GM23338 (cell line): ENCODE measurements at regions not wholly inside any gene's neighbourhood (a gene's known extent, or its start where the extent isn't known, plus 50 kb on each side); places are given as distances from the start of the nearest gene placed in this dataset.
"Not testable (repeated sequence)": the region's sequence is repeated elsewhere in the genome, so short reads cannot be mapped to it uniquely, and the experiment has no call there.

Experiments
- ATAC-seq: fragments of 200-7000 bp; cut with Tn5 transposase; 3 replicates; pipeline ENCODE4 v1.9.1; 2020
- DNase-seq: peaks from one replicate; pipeline ENCODE4 v3.0.0-alpha.2; 2015; ENCODE audit warnings: low spot score
- H2AFZ ChIP-seq: fragments of 200-600 bp; sonication (generic); 2 replicates; pipeline ENCODE4 v1.8.0; 2016; ENCODE audit warnings: antibody characterized with exemption, mild to moderate bottlenecking, moderate library complexity
- H3F3A ChIP-seq: fragments of 200-600 bp; sonication (generic); replicated peaks from 2 replicates; pipeline ENCODE4 v1.8.0; 2017; ENCODE audit warnings: antibody characterized with exemption, mixed run types, low read depth
- H3K27ac ChIP-seq: fragments of 200-600 bp; sonication (generic); 2 replicates; pipeline ENCODE4 v1.6.1; 2016; ENCODE audit warnings: low read depth
- H3K27me3 ChIP-seq: fragments of 200-600 bp; sonication (generic); 2 replicates; pipeline ENCODE4 v1.8.0; 2016; ENCODE audit warnings: mild to moderate bottlenecking, mixed run types, moderate library complexity; ENCODE audit not compliant: insufficient read depth
- H3K36me3 ChIP-seq: fragments of 200-600 bp; sonication (generic); 2 replicates; pipeline ENCODE4 v1.8.0; 2016; ENCODE audit warnings: mild to moderate bottlenecking; ENCODE audit not compliant: insufficient read depth
- H3K4me1 ChIP-seq: fragments of 200-600 bp; sonication (generic); 2 replicates; pipeline ENCODE4 v1.8.0; 2016; ENCODE audit warnings: mild to moderate bottlenecking, moderate library complexity; ENCODE audit not compliant: insufficient read depth
- H3K4me2 ChIP-seq: fragments of 200-600 bp; sonication (generic); 2 replicates; pipeline ENCODE4 v1.7.1; 2017; ENCODE audit warnings: mixed run types
- H3K4me3 ChIP-seq: fragments of 200-600 bp; sonication (generic); 2 replicates; pipeline ENCODE4 v1.6.1; 2016; ENCODE audit warnings: mixed run types
- H3K79me2 ChIP-seq: fragments of 200-600 bp; sonication (generic); replicated peaks from 2 replicates; pipeline ENCODE4 v1.8.0; 2017; ENCODE audit warnings: mild to moderate bottlenecking; ENCODE audit not compliant: insufficient read depth
- H3K9me2 ChIP-seq: fragments of 200-600 bp; sonication (generic); 2 replicates; pipeline ENCODE4 v1.8.0; 2017; ENCODE audit not compliant: insufficient read depth
- H4K20me1 ChIP-seq: fragments of 200-600 bp; sonication (generic); replicated peaks from 2 replicates; pipeline ENCODE4 v1.8.0; 2017; ENCODE audit warnings: mild to moderate bottlenecking; ENCODE audit not compliant: insufficient read depth
- H3K27ac Mint-ChIP-seq: 2 replicates; pipeline ENCODE4 v1.8.0; 2020; ENCODE audit warnings: inconsistent platforms, mild to moderate bottlenecking, moderate library complexity, mixed read lengths
- H3K27me3 Mint-ChIP-seq: 3 replicates; pipeline ENCODE4 v1.8.0; 2022; ENCODE audit warnings: low read depth, mild to moderate bottlenecking, moderate library complexity, mixed read lengths, inconsistent platforms; ENCODE audit not compliant: insufficient read depth, poor library complexity
- H3K36me3 Mint-ChIP-seq: 3 replicates; pipeline ENCODE4 v1.8.0; 2021; ENCODE audit warnings: low read depth, mild to moderate bottlenecking, inconsistent platforms, moderate library complexity, mixed read lengths
- H3K4me1 Mint-ChIP-seq: 3 replicates; pipeline ENCODE4 v1.8.0; 2020; ENCODE audit warnings: mild to moderate bottlenecking, inconsistent platforms, mixed read lengths
- H3K4me3 Mint-ChIP-seq: 3 replicates; pipeline ENCODE4 v1.8.0; 2021; ENCODE audit warnings: moderate library complexity, mild to moderate bottlenecking, inconsistent platforms, mixed read lengths
- H3K9me3 Mint-ChIP-seq: 3 replicates; pipeline ENCODE4 v1.8.0; 2020; ENCODE audit warnings: moderate library complexity, mild to moderate bottlenecking, inconsistent platforms, mixed read lengths
- CREB1 ChIP-seq: fragments of 250-450 bp; sonication (Bioruptor Pico); IDR thresholded peaks from 2 replicates; pipeline ENCODE4 v1.5.0; 2020; ENCODE audit warnings: low read depth, mild to moderate bottlenecking, moderate library complexity
- CTCF ChIP-seq, 2 experiments: fragments of 200-600 bp in 1 of 2; sonication (generic) in 1 of 2; conservative IDR thresholded peaks; 2 replicates each; pipeline versions ENCODE4 v1.5.1 to v1.6.1; 2016 to 2017; ENCODE audit warnings: antibody characterized with exemption in 2 of 2, low read depth in 2 of 2, mild to moderate bottlenecking in 2 of 2, moderate library complexity in 1 of 2
- REST ChIP-seq: IDR thresholded peaks from one replicate; pipeline ENCODE4 v1.6.1; 2018; ENCODE audit warnings: antibody characterized with exemption; ENCODE audit not compliant: unreplicated experiment
- STAT1 ChIP-seq: IDR thresholded peaks from one replicate; pipeline ENCODE4 v1.6.1; 2016; ENCODE audit warnings: antibody characterized with exemption; ENCODE audit not compliant: unreplicated experiment
- ZNF114 ChIP-seq: fragments of 250-450 bp; sonication (Bioruptor Pico); IDR thresholded peaks from 2 replicates; pipeline ENCODE4 v1.5.0; 2020; ENCODE audit warnings: mild to moderate bottlenecking, moderate library complexity
- ZNF331 ChIP-seq: fragments of 250-450 bp; sonication (Bioruptor Pico); IDR thresholded peaks from 2 replicates; pipeline ENCODE4 v1.5.0; 2020; ENCODE audit warnings: low read depth, mild to moderate bottlenecking, moderate library complexity

- TF ChIP-seq REST (no peak), CTCF (conservative IDR thresholded peaks at IDR 0.05; ENCODE audit: low read depth in 2 of 2) (no peak), STAT1 (no peak)
Measured at GRCh38 chr3:22401499-22401898, 650.5 kb upstream of the ZNF385D start (continued).

- 0 out of 2 replicates have a peak overlapping the region, but pooled peaks have one; percentile 23 for H2AFZ ChIP-seq
- TF ChIP-seq CREB1: no peak
- no peak for TF ChIP-seq STAT1
- no peak for TF ChIP-seq ZNF114
- TF ChIP-seq ZNF331 (CRISPR knock-in tag): no peak
- no peaks in the 10 kb centered on the region for H3K4me1 Mint-ChIP-seq
- 0 out of 2 replicates have a peak, but pooled peaks cover 4% of the 10 kb centered on the region for H3K9me2 ChIP-seq
- no peak overlapping the region for H3K4me2 ChIP-seq
- H3K27ac ChIP-seq: no peak overlapping the region
- H3K9me3 Mint-ChIP-seq: peaks cover 35% of the 10 kb centered on the region
- no peak overlapping the region for H3K27ac Mint-ChIP-seq
- H3K4me3 ChIP-seq: no peak overlapping the region
- no peaks in the 10 kb centered on the region for H4K20me1 ChIP-seq
- no peaks in the 10 kb centered on the region for H3K36me3 ChIP-seq
- DNase-seq (no peak), ATAC-seq (no peak)
- peaks cover 18% of the 10 kb centered on the region; the same call in 2 of the 3 replicates for H3K36me3 Mint-ChIP-seq
- no peaks in the 10 kb centered on the region for H3K27me3 ChIP-seq
- H3K4me1 ChIP-seq: no peaks in the 10 kb centered on the region
- H3K4me3 Mint-ChIP-seq: no peak overlapping the region
- no peaks in the 10 kb centered on the region for H3K79me2 ChIP-seq
- H3K27me3 Mint-ChIP-seq: no peaks in the 10 kb centered on the region
- H3F3A ChIP-seq: no peaks in the 10 kb centered on the region
Measured at GRCh38 chr3:22414239-22414638, 663.2 kb upstream of the ZNF385D start.

- H3K36me3 Mint-ChIP-seq: peaks cover 18% of the 10 kb centered on the region; the same call in 2 of the 3 replicates
- not testable (repeated sequence) for H3F3A ChIP-seq, H3K4me2 ChIP-seq, H3K4me1 Mint-ChIP-seq, H4K20me1 ChIP-seq, H3K27me3 ChIP-seq, H3K36me3 ChIP-seq, H3K4me3 ChIP-seq, H2AFZ ChIP-seq, H3K79me2 ChIP-seq, H3K4me3 Mint-ChIP-seq, H3K27me3 Mint-ChIP-seq, ATAC-seq, H3K27ac ChIP-seq, H3K4me1 ChIP-seq, H3K27ac Mint-ChIP-seq, DNase-seq
- peaks cover 10% of the 10 kb centered on the region; the same call in 1 of the 2 replicates for H3K9me2 ChIP-seq
- H3K9me3 Mint-ChIP-seq: peaks cover 35% of the 10 kb centered on the region
Measured at GRCh38 chr3:22416838-22417446, 665.9 kb upstream of the ZNF385D start.
